Neural progenitor cell (in vitro differentiated cells): ENCODE measurements at regions not wholly inside any gene's neighbourhood (a gene's known extent, or its start where the extent isn't known, plus 50 kb on each side); places are given as distances from the start of the nearest gene placed in this dataset.

Experiments
- CTCF ChIP-seq: fragments of 200-600 bp; sonication (generic); IDR thresholded peaks from 2 replicates; pipeline ENCODE4 v1.5.1; 2017; ENCODE audit warnings: antibody characterized with exemption, mild to moderate bottlenecking
- EZH2 ChIP-seq: fragments of 200-600 bp; sonication (generic); IDR thresholded peaks from 2 replicates; pipeline ENCODE4 v1.6.1; 2017; ENCODE audit warnings: antibody characterized with exemption, mild to moderate bottlenecking, moderate library complexity
- EZH2phosphoT487 ChIP-seq: fragments of 200-600 bp; sonication (generic); IDR thresholded peaks from 2 replicates; pipeline ENCODE4 v1.6.1; 2017; ENCODE audit warnings: antibody characterized with exemption

GRCh38 chr4:130127297-130127696, 1031.3 kb downstream of the C4orf33 start:
- TF ChIP-seq CTCF (no peak), EZH2 (no peak), EZH2phosphoT487 (no peak)
